Body of pancreas (tissue), 4 donors: ENCODE measurements at regions not wholly inside any gene's neighbourhood (a gene's known extent, or its start where the extent isn't known, plus 50 kb on each side); places are given as distances from the start of the nearest gene placed in this dataset.

Experiments
- POLR2A ChIP-seq, 3 donors: fragments of 450-650 bp; IDR thresholded peaks; one replicate each; pipeline ENCODE4 v1.6.1; 2016; ENCODE audit warnings: antibody characterized with exemption in 3 of 3, mild to moderate bottlenecking in 2 of 3
- TF ChIP-seq, protein P1 (sequence below), 7 experiments: fragments of 450-650 bp in 4 of 7; fragments of 200-600 bp in 3 of 7; sonication (generic) in 3 of 7; IDR thresholded peaks; one replicate each; pipeline ENCODE4 v1.5.1; 2016 to 2019; ENCODE audit warnings: antibody characterized with exemption in 7 of 7

DNA sequence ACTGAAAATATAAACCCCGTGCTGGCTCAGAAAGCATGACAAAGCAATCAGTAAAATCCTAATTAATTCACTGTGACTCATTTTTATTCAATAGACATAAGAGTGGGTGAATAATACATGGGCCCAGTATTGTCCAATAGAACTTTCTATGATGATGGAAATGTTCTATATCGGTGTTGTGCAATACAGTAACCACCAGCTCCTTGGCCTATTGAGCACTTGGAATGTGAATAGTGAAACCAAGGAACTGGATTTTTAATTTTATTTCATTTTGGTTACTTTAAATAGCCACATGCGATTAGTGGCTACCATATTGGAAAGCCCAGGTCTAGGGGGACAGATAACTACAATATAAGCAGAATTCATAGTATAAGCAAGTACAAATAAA lies 69.8 kb upstream of the PPP2R3A start:
- TF ChIP-seq, protein P1, sequence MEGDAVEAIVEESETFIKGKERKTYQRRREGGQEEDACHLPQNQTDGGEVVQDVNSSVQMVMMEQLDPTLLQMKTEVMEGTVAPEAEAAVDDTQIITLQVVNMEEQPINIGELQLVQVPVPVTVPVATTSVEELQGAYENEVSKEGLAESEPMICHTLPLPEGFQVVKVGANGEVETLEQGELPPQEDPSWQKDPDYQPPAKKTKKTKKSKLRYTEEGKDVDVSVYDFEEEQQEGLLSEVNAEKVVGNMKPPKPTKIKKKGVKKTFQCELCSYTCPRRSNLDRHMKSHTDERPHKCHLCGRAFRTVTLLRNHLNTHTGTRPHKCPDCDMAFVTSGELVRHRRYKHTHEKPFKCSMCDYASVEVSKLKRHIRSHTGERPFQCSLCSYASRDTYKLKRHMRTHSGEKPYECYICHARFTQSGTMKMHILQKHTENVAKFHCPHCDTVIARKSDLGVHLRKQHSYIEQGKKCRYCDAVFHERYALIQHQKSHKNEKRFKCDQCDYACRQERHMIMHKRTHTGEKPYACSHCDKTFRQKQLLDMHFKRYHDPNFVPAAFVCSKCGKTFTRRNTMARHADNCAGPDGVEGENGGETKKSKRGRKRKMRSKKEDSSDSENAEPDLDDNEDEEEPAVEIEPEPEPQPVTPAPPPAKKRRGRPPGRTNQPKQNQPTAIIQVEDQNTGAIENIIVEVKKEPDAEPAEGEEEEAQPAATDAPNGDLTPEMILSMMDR (IDR thresholded peaks at IDR 0.05) = no peak
- TF ChIP-seq POLR2A (IDR thresholded peaks at IDR 0.05) = no peak
